K562 (cell line): ENCODE measurements at regions not wholly inside any gene's neighbourhood (a gene's known extent, or its start where the extent isn't known, plus 50 kb on each side); places are given as distances from the start of the nearest gene placed in this dataset.

ENCODE experiments used
- ATAC-seq: fragments of 200-7000 bp; cut with Tn5 transposase; 3 replicates; pipeline ENCODE4 v1.9.1; 2020; ENCODE audit warnings: moderate library complexity
- BruUV-seq: library from RNA; stranded (reverse); fragments of 400-500 nt; replicated peaks from 2 replicates; lab custom pipeline; 2021; lab: Mats Ljungman, UMichigan
- CTCF ChIA-PET: fragments of 300-600 bp; formaldehyde crosslinking; extraction: SDS; loops from one replicate; lab custom pipeline; 2021; ENCODE audit warnings: low intra/inter-chr PET ratio; lab: Yijun Ruan, JAX
- POLR2A ChIA-PET: fragments of 300-600, 350-650 bp; sonication (Branson Sonifier 250); formaldehyde crosslinking; extraction: SDS; loops from one replicate; lab custom pipeline; 2021; ENCODE audit warnings: antibody characterized with exemption, inconsistent platforms; lab: Yijun Ruan, JAX
- DNase-seq, 4 experiments: peaks; one replicate each; pipeline versions ENCODE4 v3.0.0 to v3.0.0-alpha.2; 2011 to 2018; ENCODE audit warnings: low spot score in 3 of 4, mixed read lengths in 3 of 4; ENCODE audit errors: extremely low read depth in 1 of 4
- FAIRE-seq: peaks from 2 replicates; lab custom pipeline; 2011; peaks lifted over from hg19 to GRCh38; lab: Jason Lieb, UNC
- H2AFZ ChIP-seq: 2 replicates; pipeline ENCODE4 v1.6.0; 2011; ENCODE audit warnings: low read depth, low read length, control low read depth, inconsistent platforms
- H3K27ac ChIP-seq: fragments of 200-600 bp; 3 replicates; pipeline ENCODE4 v1.8.0; 2011; ENCODE audit warnings: low read depth, mild to moderate bottlenecking, control low read depth, inconsistent platforms, low read length, moderate library complexity, mixed read lengths; ENCODE audit errors: extremely low read depth
- H3K27me3 ChIP-seq, 2 experiments: fragments of 300-600 bp in 1 of 2; 2 replicates in 1 of 2; 3 replicates in 1 of 2; pipeline versions ENCODE4 v1.6.0 to v1.8.0; 2011; ENCODE audit warnings: inconsistent platforms in 2 of 2, low read length in 2 of 2, mild to moderate bottlenecking in 1 of 2, mixed read lengths in 1 of 2, moderate library complexity in 1 of 2; ENCODE audit not compliant: control insufficient read depth in 2 of 2, insufficient read depth in 2 of 2
- H3K36me3 ChIP-seq: fragments of 300-600 bp; 3 replicates; pipeline ENCODE4 v1.8.0; 2011; ENCODE audit warnings: mild to moderate bottlenecking, low read length, inconsistent platforms; ENCODE audit not compliant: control insufficient read depth, insufficient read depth
- H3K4me1 ChIP-seq, 2 experiments: fragments of 200-600 bp in 1 of 2; replicated peaks in 1 of 2; 2 replicates in 1 of 2; 3 replicates in 1 of 2; pipeline versions ENCODE4 v1.5.1 to v1.8.0; 2011; ENCODE audit warnings: inconsistent platforms in 2 of 2, low read length in 2 of 2, mild to moderate bottlenecking in 1 of 2, mixed read lengths in 1 of 2, moderate library complexity in 1 of 2; ENCODE audit not compliant: control insufficient read depth in 2 of 2, insufficient read depth in 2 of 2
- H3K4me2 ChIP-seq: 2 replicates; pipeline ENCODE4 v1.6.1; 2011; ENCODE audit warnings: low read length, control low read depth, inconsistent platforms, mixed read lengths; ENCODE audit not compliant: insufficient read depth
- H3K4me3 ChIP-seq: fragments of 200-600 bp; sonication (generic), shearing (Covaris generic); 2 replicates; pipeline ENCODE4 v1.5.1; 2016; ENCODE audit warnings: control low read depth, inconsistent platforms
- H3K79me2 ChIP-seq: fragments of 200-600 bp; 3 replicates; pipeline ENCODE4 v1.8.0; 2011; ENCODE audit warnings: low read length, inconsistent platforms; ENCODE audit not compliant: control insufficient read depth, insufficient read depth
- H3K9ac ChIP-seq, 2 experiments: 2 replicates each; pipeline versions ENCODE4 v1.6.0 to v1.6.1; 2011; ENCODE audit warnings: low read depth in 2 of 2, low read length in 2 of 2, control low read depth in 1 of 2, inconsistent platforms in 1 of 2, mild to moderate bottlenecking in 1 of 2, mixed read lengths in 1 of 2; ENCODE audit not compliant: insufficient read depth in 1 of 2
- H3K9me1 ChIP-seq: one replicate; pipeline ENCODE4 v1.6.0; 2011; ENCODE audit warnings: inconsistent platforms, mild to moderate bottlenecking, low read length, moderate library complexity; ENCODE audit not compliant: control insufficient read depth, insufficient read depth
- H3K9me3 ChIP-seq: replicated peaks from 2 replicates; pipeline ENCODE4 v1.5.1; 2011; ENCODE audit warnings: low read depth, low read length, inconsistent platforms; ENCODE audit not compliant: control insufficient read depth, insufficient read depth
- H4K20me1 ChIP-seq: replicated peaks from 2 replicates; pipeline ENCODE4 v1.6.1; 2011; ENCODE audit warnings: low read length, inconsistent platforms, mixed read lengths; ENCODE audit not compliant: control insufficient read depth, insufficient read depth
- BCL6 ChIP-seq: fragments of 250-450 bp; sonication (Bioruptor Pico); IDR thresholded peaks from 2 replicates; pipeline ENCODE4 v1.4.0; 2020
- CBX3 ChIP-seq, 2 experiments: IDR thresholded peaks; 1 replicate in 1 of 2; 2 replicates in 1 of 2; pipeline ENCODE4 v1.6.1; 2012; ENCODE audit warnings: inconsistent platforms in 2 of 2, low read length in 2 of 2, borderline replicate concordance in 1 of 2, control low read depth in 1 of 2
- ILK ChIP-seq: fragments of 450-650 bp; IDR thresholded peaks from 2 replicates; pipeline ENCODE4 v1.6.1; 2016; ENCODE audit warnings: missing genetic modification characterization, low read depth, mild to moderate bottlenecking, missing compliant biosample characterization, moderate library complexity, borderline replicate concordance
- MAFG ChIP-seq: fragments of 450-650 bp; conservative IDR thresholded peaks from 2 replicates; pipeline ENCODE4 v1.6.1; 2016; ENCODE audit warnings: missing genetic modification characterization, missing compliant biosample characterization
- MECOM ChIP-seq: fragments of 250-450 bp; sonication (Bioruptor Pico); IDR thresholded peaks from 2 replicates; pipeline ENCODE4 v1.8.0; 2022; ENCODE audit warnings: inconsistent platforms
- NR3C1 ChIP-seq: sonication (generic); formaldehyde crosslinking; IDR thresholded peaks from 2 replicates; pipeline ENCODE4 v1.8.1; 2022; ENCODE audit warnings: missing genetic modification reagents
- POLR2AphosphoS2 ChIP-seq: IDR thresholded peaks from 2 replicates; pipeline ENCODE4 v1.6.1; 2012; ENCODE audit warnings: low read length, improper control_type of control experiment
- PYGO2 ChIP-seq: fragments of 450-650 bp; IDR thresholded peaks from 2 replicates; pipeline ENCODE4 v1.6.1; 2016; ENCODE audit warnings: mild to moderate bottlenecking, missing genetic modification characterization, moderate library complexity, missing compliant biosample characterization
- ZMIZ1 ChIP-seq, 2 experiments: fragments of 150-350 bp in 1 of 2; IDR thresholded peaks; 2 replicates each; pipeline ENCODE4 v1.6.1; 2012 to 2016; ENCODE audit warnings: low read depth in 2 of 2, low read length in 2 of 2, mild to moderate bottlenecking in 1 of 2, moderate library complexity in 1 of 2
- WGBS: fragments of 100-300 bp; shearing (Covaris generic); methylation state at CpG from one replicate; pipeline ENCODE4 v1.1.6; 2016; ENCODE audit warnings: low coverage, mixed read lengths; ENCODE audit not compliant: insufficient coverage; ENCODE audit errors: missing lambda C conversion rate; 5-methylcytosine and 5-hydroxymethylcytosine counted together
- in situ Hi-C: fragments of 300-500 bp; cut with MboI; formaldehyde crosslinking; loops from 4 replicates; pipeline ENCODE4 v1.15.0; 2018; ENCODE audit warnings: inconsistent platforms, mixed read lengths
- intact Hi-C: fragments of 100-400 bp; cut with micrococcal nuclease; formaldehyde crosslinking; loops from 2 replicates; pipeline ENCODE4 v1.14.2; 2022
- TF ChIP-seq, protein P1 (sequence below), 2 experiments: fragments of 450-650 bp; IDR thresholded peaks; 2 replicates each; pipeline ENCODE4 v1.6.1; 2018; ENCODE audit warnings: mild to moderate bottlenecking in 2 of 2, low read depth in 1 of 2; ENCODE audit not compliant: partially characterized antibody in 2 of 2
- TF ChIP-seq, protein P2 (sequence below): sonication (generic); formaldehyde crosslinking; IDR thresholded peaks from 2 replicates; pipeline ENCODE4 v1.8.0; 2022; ENCODE audit warnings: missing genetic modification reagents, mild to moderate bottlenecking, borderline replicate concordance

- TF ChIP-seq, protein P1, sequence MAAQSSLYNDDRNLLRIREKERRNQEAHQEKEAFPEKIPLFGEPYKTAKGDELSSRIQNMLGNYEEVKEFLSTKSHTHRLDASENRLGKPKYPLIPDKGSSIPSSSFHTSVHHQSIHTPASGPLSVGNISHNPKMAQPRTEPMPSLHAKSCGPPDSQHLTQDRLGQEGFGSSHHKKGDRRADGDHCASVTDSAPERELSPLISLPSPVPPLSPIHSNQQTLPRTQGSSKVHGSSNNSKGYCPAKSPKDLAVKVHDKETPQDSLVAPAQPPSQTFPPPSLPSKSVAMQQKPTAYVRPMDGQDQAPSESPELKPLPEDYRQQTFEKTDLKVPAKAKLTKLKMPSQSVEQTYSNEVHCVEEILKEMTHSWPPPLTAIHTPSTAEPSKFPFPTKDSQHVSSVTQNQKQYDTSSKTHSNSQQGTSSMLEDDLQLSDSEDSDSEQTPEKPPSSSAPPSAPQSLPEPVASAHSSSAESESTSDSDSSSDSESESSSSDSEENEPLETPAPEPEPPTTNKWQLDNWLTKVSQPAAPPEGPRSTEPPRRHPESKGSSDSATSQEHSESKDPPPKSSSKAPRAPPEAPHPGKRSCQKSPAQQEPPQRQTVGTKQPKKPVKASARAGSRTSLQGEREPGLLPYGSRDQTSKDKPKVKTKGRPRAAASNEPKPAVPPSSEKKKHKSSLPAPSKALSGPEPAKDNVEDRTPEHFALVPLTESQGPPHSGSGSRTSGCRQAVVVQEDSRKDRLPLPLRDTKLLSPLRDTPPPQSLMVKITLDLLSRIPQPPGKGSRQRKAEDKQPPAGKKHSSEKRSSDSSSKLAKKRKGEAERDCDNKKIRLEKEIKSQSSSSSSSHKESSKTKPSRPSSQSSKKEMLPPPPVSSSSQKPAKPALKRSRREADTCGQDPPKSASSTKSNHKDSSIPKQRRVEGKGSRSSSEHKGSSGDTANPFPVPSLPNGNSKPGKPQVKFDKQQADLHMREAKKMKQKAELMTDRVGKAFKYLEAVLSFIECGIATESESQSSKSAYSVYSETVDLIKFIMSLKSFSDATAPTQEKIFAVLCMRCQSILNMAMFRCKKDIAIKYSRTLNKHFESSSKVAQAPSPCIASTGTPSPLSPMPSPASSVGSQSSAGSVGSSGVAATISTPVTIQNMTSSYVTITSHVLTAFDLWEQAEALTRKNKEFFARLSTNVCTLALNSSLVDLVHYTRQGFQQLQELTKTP (IDR thresholded peaks at IDR 0.05; ENCODE audit: low read depth in 1 of 2, partially characterized antibody in 2 of 2) = no peak
- TF ChIP-seq ZMIZ1 (IDR thresholded peaks at IDR 0.05; ENCODE audit: low read depth in 2 of 2, low read length in 2 of 2) = no peak
These were observed 642.6 kb upstream of the LCORL start (continued) for GRCh38 chr4:18664171-18664570.

DNA sequence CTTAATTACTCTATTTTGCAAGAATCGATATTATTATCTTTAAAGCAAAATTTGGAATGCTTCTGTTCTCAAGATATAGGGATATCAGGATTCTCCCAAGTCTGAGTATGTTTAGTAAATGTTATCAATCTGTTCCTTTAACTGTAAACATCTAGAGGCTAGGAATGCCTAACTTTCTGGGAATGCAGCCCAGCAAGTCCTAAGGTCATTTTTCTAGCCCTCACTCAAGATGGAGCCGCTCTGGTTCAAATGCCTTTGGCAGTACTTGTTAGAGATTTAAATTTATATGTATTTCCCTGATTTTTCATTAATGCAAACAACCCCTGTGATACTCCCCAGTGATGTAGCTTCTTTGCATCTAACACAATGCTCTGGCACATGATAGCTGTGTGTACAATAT lies 623.8 kb upstream of the LCORL start:
- Histone ChIP-seq H3K4me1 (no peaks in the 10 kb centered on the region), H3K9ac (no peak overlapping the region), H4K20me1 (no peaks in the 10 kb centered on the region), H3K9me3 (no peaks in the 10 kb centered on the region), H3K36me3 (no peaks in the 10 kb centered on the region), H3K79me2 (no peaks in the 10 kb centered on the region), H3K9me1 (no peaks in the 10 kb centered on the region), H3K27ac (no peak overlapping the region), H3K4me3 (no peak overlapping the region), H2AFZ (no peak overlapping the region), H3K27me3 (no peaks in the 10 kb centered on the region), H3K4me2 (no peak overlapping the region)
- POLR2A ChIA-PET = no interaction called here
- FAIRE-seq = no peak
- no TSS peak for BruUV-seq
- intact Hi-C loops (no loop called here), in situ Hi-C loops (no loop called here)
- CTCF ChIA-PET = no interaction called here
- DNase-seq = no peak
- ATAC-seq = no peak
- 0% methylated on average over 2 of the region's 2 CpGs for WGBS
- no peak for TF ChIP-seq MECOM (CRISPR knock-in tag)
- TF ChIP-seq CBX3 (IDR thresholded peaks at IDR 0.05; ENCODE audit: borderline replicate concordance in 1 of 2, low read length in 2 of 2) = no peak
- no peak for TF ChIP-seq POLR2AphosphoS2
- no peak for TF ChIP-seq MAFG (tag)
- no peak for TF ChIP-seq PYGO2 (tag)
- no peak for TF ChIP-seq ILK (tag)
- TF ChIP-seq NR3C1 = no peak
- no peak for TF ChIP-seq BCL6 (CRISPR knock-in tag)
- TF ChIP-seq, protein P2, sequence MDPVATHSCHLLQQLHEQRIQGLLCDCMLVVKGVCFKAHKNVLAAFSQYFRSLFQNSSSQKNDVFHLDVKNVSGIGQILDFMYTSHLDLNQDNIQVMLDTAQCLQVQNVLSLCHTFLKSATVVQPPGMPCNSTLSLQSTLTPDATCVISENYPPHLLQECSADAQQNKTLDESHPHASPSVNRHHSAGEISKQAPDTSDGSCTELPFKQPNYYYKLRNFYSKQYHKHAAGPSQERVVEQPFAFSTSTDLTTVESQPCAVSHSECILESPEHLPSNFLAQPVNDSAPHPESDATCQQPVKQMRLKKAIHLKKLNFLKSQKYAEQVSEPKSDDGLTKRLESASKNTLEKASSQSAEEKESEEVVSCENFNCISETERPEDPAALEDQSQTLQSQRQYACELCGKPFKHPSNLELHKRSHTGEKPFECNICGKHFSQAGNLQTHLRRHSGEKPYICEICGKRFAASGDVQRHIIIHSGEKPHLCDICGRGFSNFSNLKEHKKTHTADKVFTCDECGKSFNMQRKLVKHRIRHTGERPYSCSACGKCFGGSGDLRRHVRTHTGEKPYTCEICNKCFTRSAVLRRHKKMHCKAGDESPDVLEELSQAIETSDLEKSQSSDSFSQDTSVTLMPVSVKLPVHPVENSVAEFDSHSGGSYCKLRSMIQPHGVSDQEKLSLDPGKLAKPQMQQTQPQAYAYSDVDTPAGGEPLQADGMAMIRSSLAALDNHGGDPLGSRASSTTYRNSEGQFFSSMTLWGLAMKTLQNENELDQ = no peak
